Mucosa of descending colon (tissue), 3 donors: ENCODE measurements at regions not wholly inside any gene's neighbourhood (a gene's known extent, or its start where the extent isn't known, plus 50 kb on each side); places are given as distances from the start of the nearest gene placed in this dataset.

ENCODE experiments used
- ATAC-seq: fragments of 200-7000 bp; cut with Tn5 transposase; one replicate; pipeline ENCODE4 v1.9.1; 2020; ENCODE audit warnings: mild to moderate bottlenecking, moderate library complexity
- DNase-seq, 3 donors: peaks; one replicate each; pipeline ENCODE4 v3.0.0-alpha.2; 2020
- H3K36me3 ChIP-seq: fragments of 200-600 bp; one replicate; pipeline ENCODE4 v1.8.0; 2021; ENCODE audit warnings: low read depth, mild to moderate bottlenecking
- H3K4me1 ChIP-seq: fragments of 200-600 bp; one replicate; pipeline ENCODE4 v1.8.0; 2021; ENCODE audit warnings: low read depth, mild to moderate bottlenecking
- H3K4me3 ChIP-seq: fragments of 200-600 bp; one replicate; pipeline ENCODE4 v1.8.0; 2021; ENCODE audit warnings: mild to moderate bottlenecking
- H3K9me3 ChIP-seq: fragments of 200-600 bp; one replicate; pipeline ENCODE4 v1.8.0; 2021; ENCODE audit warnings: mild to moderate bottlenecking
- intact Hi-C, 2 donors: fragments of 100-400 bp; cut with DNase I in 1 of 2; cut with micrococcal nuclease in 1 of 2; formaldehyde crosslinking; loops; one replicate each; pipeline versions ENCODE4 v1.11.0 to v1.11.1; 2022; cut with DNase I, micrococcal nuclease
- TF ChIP-seq, protein P1 (sequence below): fragments of 200-600 bp; IDR thresholded peaks from one replicate; pipeline ENCODE4 v1.8.0; 2022; ENCODE audit warnings: antibody characterized with exemption, mild to moderate bottlenecking
- donor health status: DM: no; HTN: no; CAD: no; lungs with moderate emphysema.
- donor health status: DM: no; HTN: no; CAD: no.
- donor health status: DM: no; HTN: yes; CAD: no.

- no peaks in the 10 kb centered on the region for H3K4me1 ChIP-seq
- H3K9me3 ChIP-seq: no peaks in the 10 kb centered on the region
- intact Hi-C loops: no loop called here
- no peak for ATAC-seq
- H3K4me3 ChIP-seq: no peak overlapping the region
- H3K36me3 ChIP-seq: no peaks in the 10 kb centered on the region
- TF ChIP-seq, protein P1, sequence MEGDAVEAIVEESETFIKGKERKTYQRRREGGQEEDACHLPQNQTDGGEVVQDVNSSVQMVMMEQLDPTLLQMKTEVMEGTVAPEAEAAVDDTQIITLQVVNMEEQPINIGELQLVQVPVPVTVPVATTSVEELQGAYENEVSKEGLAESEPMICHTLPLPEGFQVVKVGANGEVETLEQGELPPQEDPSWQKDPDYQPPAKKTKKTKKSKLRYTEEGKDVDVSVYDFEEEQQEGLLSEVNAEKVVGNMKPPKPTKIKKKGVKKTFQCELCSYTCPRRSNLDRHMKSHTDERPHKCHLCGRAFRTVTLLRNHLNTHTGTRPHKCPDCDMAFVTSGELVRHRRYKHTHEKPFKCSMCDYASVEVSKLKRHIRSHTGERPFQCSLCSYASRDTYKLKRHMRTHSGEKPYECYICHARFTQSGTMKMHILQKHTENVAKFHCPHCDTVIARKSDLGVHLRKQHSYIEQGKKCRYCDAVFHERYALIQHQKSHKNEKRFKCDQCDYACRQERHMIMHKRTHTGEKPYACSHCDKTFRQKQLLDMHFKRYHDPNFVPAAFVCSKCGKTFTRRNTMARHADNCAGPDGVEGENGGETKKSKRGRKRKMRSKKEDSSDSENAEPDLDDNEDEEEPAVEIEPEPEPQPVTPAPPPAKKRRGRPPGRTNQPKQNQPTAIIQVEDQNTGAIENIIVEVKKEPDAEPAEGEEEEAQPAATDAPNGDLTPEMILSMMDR: no peak
- DNase-seq: no peak
These were observed 290.4 kb downstream of the OLFM3 start for GRCh38 chr1:101706366-101706765.

DNA sequence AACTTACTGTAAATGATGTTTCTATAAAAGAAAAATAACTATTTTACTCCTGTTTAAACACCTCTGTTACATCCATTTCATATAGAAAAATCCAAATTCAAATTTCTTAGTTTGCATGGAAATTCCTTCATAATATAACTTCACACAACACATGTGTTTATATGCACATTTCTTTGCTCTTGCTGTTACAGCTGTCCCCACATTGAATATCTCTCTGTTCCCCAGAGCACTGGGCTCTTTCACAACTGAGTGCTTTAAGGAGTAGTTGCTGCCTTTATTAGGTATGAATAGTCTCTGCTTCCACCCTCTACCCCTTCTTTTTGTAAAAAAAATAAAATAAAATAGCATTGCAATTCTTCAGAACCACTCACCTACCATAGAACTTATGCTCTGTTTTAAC is 287.0 kb downstream of the OLFM3 start:
- H3K36me3 ChIP-seq: no peaks in the 10 kb centered on the region
- no peak for DNase-seq
- TF ChIP-seq, protein P1: no peak
- no peaks in the 10 kb centered on the region for H3K9me3 ChIP-seq
- ATAC-seq: no peak
- no peaks in the 10 kb centered on the region for H3K4me1 ChIP-seq
- H3K4me3 ChIP-seq: no peak overlapping the region
- intact Hi-C loops: no loop called here

DNA sequence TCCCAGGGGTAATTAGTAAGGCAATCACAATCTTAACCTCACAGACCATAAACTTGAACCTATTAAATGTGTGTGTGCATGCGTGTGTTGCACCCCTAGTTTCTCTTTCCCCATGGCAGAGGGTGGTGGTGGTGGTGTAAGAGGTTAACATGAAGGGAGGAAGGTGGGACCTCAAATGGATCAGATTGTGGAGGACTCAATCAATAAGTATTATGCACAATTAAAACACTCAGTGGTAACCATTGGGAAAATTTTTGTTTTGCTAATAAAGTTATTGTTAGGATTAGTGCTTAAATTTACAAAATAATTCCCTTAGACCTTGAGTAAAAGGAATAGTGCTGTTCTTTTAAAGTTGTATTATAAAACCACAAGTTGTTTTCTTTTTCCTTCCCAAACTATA is 283.0 kb downstream of the OLFM3 start:
- no peaks in the 10 kb centered on the region for H3K36me3 ChIP-seq
- H3K4me1 ChIP-seq: no peaks in the 10 kb centered on the region
- intact Hi-C loops: no loop called here
- H3K9me3 ChIP-seq: no peaks in the 10 kb centered on the region
- TF ChIP-seq, protein P1: no peak
- DNase-seq (no peak), ATAC-seq (no peak)
- H3K4me3 ChIP-seq: no peak overlapping the region

DNA sequence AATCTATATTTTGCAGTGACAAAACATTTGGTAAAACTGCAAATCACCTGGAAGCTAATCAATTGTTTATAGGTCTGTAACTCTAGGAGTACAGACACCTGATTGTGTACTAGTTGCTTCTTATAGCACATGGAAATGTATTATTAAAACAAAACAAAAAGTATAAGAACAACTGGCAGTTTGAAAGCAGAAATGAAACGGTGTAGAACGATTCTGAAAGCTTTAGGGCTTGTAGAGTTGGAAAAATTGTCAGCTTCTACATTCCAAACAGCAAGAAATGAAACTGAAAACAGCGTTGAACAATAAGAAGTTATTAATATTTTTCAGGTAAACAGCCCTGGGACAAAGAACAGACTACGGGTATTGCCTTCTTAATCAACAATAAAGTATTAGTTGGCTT is 273.3 kb downstream of the OLFM3 start:
- intact Hi-C loops: no loop called here
- ATAC-seq (no peak), DNase-seq (no peak)
- no peak overlapping the region for H3K4me3 ChIP-seq
- TF ChIP-seq, protein P1: no peak
- no peaks in the 10 kb centered on the region for H3K9me3 ChIP-seq
- no peaks in the 10 kb centered on the region for H3K36me3 ChIP-seq
- no peaks in the 10 kb centered on the region for H3K4me1 ChIP-seq

DNA sequence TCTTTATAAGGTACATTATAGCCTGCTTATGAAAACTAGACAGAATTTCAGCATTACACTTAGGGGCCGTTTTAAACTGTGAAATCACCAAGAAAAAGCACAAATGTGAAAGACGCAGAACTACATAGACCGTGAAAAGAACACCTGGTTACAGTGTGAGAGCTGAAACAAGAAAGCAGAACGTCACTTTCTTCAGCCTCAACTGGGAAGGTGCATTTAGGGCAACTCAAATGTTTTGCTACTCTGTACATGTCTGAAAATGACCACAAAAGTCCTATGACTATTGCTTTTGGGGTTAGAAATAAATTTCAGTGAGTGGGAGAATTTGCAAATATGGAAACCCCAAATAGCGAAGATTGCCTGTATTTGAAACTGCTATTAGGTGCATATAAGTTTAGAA is 268.7 kb downstream of the OLFM3 start:
- TF ChIP-seq, protein P1: no peak
- intact Hi-C loops: no loop called here

DNA sequence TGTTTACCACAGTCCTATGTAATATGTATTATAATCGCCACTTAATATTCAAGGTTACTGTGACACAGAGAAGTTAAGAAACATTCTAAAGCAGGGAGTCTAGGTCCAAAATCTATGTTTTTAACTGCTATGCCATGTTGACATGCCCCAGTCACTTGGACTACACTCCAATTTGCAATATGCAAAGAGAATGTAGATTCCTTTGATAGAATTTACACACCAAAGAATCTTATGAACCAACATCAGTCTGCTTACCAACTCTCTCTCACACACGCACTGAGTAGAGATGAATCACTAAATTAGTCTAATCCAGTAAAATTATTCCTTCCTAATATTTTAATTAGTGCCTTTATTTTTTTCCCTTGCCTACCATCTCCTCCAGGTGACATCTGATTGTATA is 266.2 kb downstream of the OLFM3 start:
- Histone ChIP-seq H3K9me3 (no peaks in the 10 kb centered on the region), H3K4me1 (peaks cover 10% of the 10 kb centered on the region), H3K36me3 (no peaks in the 10 kb centered on the region), H3K4me3 (no peak overlapping the region)
- ATAC-seq: no peak
- DNase-seq: no peak
- TF ChIP-seq, protein P1: no peak
- intact Hi-C loops: no loop called here

More for the DNA sequence above, 268.7 kb downstream of the OLFM3 start:
- ATAC-seq (no peak), DNase-seq (no peak)
- Histone ChIP-seq H3K36me3 (no peaks in the 10 kb centered on the region), H3K9me3 (no peaks in the 10 kb centered on the region), H3K4me3 (no peak overlapping the region), H3K4me1 (peaks cover 6% of the 10 kb centered on the region)
